AG09309 (cell line): ENCODE measurements at regions not wholly inside any gene's neighbourhood (a gene's known extent, or its start where the extent isn't known, plus 50 kb on each side); places are given as distances from the start of the nearest gene placed in this dataset.

Experiments
- DNase-seq: peaks from one replicate; pipeline ENCODE4 v3.0.0-alpha.2; 2010; ENCODE audit warnings: low read depth
- H3K4me3 ChIP-seq: 2 replicates; pipeline ENCODE4 v1.5.1; 2011; ENCODE audit warnings: mild to moderate bottlenecking, low read depth, low read length, moderate library complexity; ENCODE audit not compliant: control insufficient read depth
- CTCF ChIP-seq: IDR thresholded peaks from 2 replicates; pipeline ENCODE4 v1.5.1; 2011; ENCODE audit warnings: mild to moderate bottlenecking, low read depth, low read length, inconsistent platforms; ENCODE audit not compliant: insufficient read depth, control insufficient read depth; ENCODE audit errors: missing control alignments

DNA sequence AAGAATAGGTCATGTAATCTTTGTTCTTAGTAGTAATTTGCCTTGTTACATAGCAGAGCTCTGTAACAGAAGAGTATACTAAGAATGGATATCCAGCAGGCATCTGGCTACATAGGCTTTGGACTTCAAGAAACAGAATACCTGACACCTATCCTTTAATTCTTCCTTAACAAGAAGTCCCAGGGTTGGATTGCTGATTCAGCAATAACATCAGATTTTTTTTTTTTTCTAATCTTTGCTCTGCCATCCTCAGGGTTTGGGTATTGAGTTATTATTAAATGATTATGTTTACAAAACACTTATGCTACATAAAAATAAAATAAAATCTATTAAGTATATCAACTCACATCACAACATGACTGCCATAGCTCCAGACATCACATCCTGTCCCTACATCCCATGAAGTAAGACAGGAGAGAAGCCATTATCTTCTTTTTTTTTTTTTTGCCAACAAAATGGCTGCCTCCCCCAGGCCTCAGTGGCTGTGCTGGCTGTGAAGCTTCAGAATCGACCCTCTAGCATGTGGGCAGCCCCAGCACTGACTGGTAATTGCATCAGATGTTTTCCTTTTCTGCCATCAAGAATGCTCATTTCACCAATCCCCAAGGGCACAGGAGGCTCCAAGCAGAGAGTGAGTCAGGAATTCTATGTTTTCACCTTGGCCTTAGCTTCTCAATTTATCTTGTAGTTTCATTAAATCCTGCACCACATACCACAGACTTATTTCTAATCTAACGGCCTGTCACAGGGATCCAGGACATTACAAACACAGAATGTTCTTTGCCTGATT is 186.2 kb downstream of the DICER1 start:
- no peak for DNase-seq
- no peak overlapping the region for H3K4me3 ChIP-seq
- no peak for TF ChIP-seq CTCF

GRCh38 chr14:94969766-94970165 is 187.6 kb downstream of the DICER1 start:
- DNase-seq: no peak
- TF ChIP-seq CTCF: no peak
- H3K4me3 ChIP-seq: no peak overlapping the region

- DNase-seq: no peak
- TF ChIP-seq CTCF: no peak
- no peak overlapping the region for H3K4me3 ChIP-seq
These were observed 190.5 kb downstream of the DICER1 start for GRCh38 chr14:94966868-94967267.

DNA sequence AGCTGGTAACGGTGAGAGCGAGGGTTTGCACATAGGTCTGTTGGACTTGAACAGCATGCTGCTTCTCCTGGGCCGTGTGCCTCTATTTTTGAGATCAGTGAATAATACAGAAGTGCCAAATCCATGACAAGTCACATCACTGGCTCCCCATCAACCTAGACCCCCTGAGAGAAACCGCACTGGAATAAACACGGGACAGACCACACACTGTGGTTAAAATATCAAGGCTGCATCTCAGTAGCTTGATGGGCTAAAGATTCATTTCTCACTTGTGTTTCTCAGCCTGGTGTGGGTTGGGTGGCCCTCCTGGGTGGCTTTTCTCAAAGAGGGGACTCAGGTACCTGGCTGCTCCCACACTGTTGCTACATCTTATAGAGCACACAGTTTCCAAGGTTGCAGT is 191.0 kb downstream of the DICER1 start:
- DNase-seq: no peak
- H3K4me3 ChIP-seq: no peak overlapping the region
- no peak for TF ChIP-seq CTCF

GRCh38 chr14:94965551-94966313 is 191.6 kb downstream of the DICER1 start:
- no peak for TF ChIP-seq CTCF
- H3K4me3 ChIP-seq: no peak overlapping the region
- no peak for DNase-seq

DNA sequence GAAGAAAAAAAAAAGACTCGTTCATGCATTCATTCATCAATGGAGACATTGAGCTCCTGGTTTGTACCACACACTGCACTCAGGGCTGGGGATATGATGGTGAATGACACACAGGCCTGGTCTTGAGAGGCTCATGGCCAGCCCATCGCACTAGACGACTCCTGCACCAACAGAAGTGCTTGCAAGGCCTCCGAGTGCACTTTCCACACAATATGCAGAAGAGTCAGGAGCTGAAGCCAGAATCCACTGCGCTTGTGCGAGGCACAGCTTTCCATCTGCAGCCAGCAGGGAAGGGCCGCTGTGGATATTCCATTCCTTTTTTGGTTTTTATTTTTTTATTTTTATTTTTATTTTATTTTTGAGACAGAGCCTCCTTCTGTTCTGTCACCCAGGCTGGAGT is 192.4 kb downstream of the DICER1 start:
- no peak for DNase-seq
- TF ChIP-seq CTCF: no peak
- no peak overlapping the region for H3K4me3 ChIP-seq
